ENCODE measurements at regions not wholly inside any gene's neighbourhood (a gene's known extent, or its start where the extent isn't known, plus 50 kb on each side); places are given as distances from the start of the nearest gene placed in this dataset.

- TF ChIP-seq POLR2AphosphoS5 (IDR thresholded peaks at IDR 0.05; ENCODE audit: low read depth, low read length) (no peak), POLR2A (IDR thresholded peaks at IDR 0.05; ENCODE audit: low read depth, low read length) (no peak), PAX5 (IDR thresholded peaks at IDR 0.05; ENCODE audit: insufficient read depth, low read length, severe bottlenecking) (no peak)
These were observed 150.6 kb upstream of the NRG3 start for GRCh38 chr10:81724431-81724830.

All from GM12891 (cell line).